ENCODE measurements at regions not wholly inside any gene's neighbourhood (a gene's known extent, or its start where the extent isn't known, plus 50 kb on each side); places are given as distances from the start of the nearest gene placed in this dataset.

- no peak for DNase-seq
Observed at GRCh38 chr2:181771356-181771755, 91.0 kb upstream of the NEUROD1 start.

- no peak for DNase-seq
Observed at GRCh38 chr2:181772334-181772733, 92.0 kb upstream of the NEUROD1 start.

- no peak for DNase-seq
Observed at GRCh38 chr2:181772777-181773176, 92.5 kb upstream of the NEUROD1 start.

GRCh38 chr2:181774685-181775084, 94.4 kb upstream of the NEUROD1 start:
- no peak for DNase-seq

- no peak for DNase-seq
Observed at GRCh38 chr2:181776336-181776735, 96.0 kb upstream of the NEUROD1 start.

- DNase-seq: no peak
Observed at GRCh38 chr2:181777734-181778133, 97.4 kb upstream of the NEUROD1 start.

GRCh38 chr2:181778621-181779201, 98.4 kb upstream of the NEUROD1 start:
- DNase-seq: no peak

GRCh38 chr2:181779288-181780021, 99.1 kb upstream of the NEUROD1 start:
- no peak for DNase-seq

GRCh38 chr2:181780047-181780651, 99.8 kb upstream of the NEUROD1 start:
- DNase-seq: no peak

- no peak for DNase-seq
Observed at GRCh38 chr2:181780657-181781056, 100.3 kb upstream of the NEUROD1 start.

GRCh38 chr2:181781078-181781786, 100.9 kb upstream of the NEUROD1 start:
- DNase-seq: no peak

GRCh38 chr2:181782660-181783059, 102.3 kb upstream of the NEUROD1 start:
- DNase-seq: no peak

GRCh38 chr2:181784556-181784955, 104.2 kb upstream of the NEUROD1 start:
- no peak for DNase-seq

GRCh38 chr2:181785691-181786344, 105.5 kb upstream of the NEUROD1 start:
- DNase-seq: no peak

GRCh38 chr2:181786371-181787228, 104.9 kb upstream of the ITPRID2 start:
- no peak for DNase-seq

- no peak for DNase-seq
Observed at GRCh38 chr2:181787310-181788048, 104.1 kb upstream of the ITPRID2 start.

GRCh38 chr2:181788897-181789555, 102.5 kb upstream of the ITPRID2 start:
- DNase-seq: no peak

- no peak for DNase-seq
Observed at GRCh38 chr2:181789827-181790448, 101.6 kb upstream of the ITPRID2 start.

GRCh38 chr2:181790716-181791649, 100.5 kb upstream of the ITPRID2 start:
- DNase-seq: no peak
